Retinal pigment epithelial cell (primary cell): ENCODE measurements at regions not wholly inside any gene's neighbourhood (a gene's known extent, or its start where the extent isn't known, plus 50 kb on each side); places are given as distances from the start of the nearest gene placed in this dataset.

Experiments
- DNase-seq: peaks from one replicate; pipeline ENCODE4 v3.0.0-alpha.2; 2010; ENCODE audit warnings: low read depth
- H3K4me3 ChIP-seq: 2 replicates; pipeline ENCODE4 v1.5.1; 2011; ENCODE audit warnings: mild to moderate bottlenecking, low read length, control low read depth, moderate library complexity
- CTCF ChIP-seq: conservative IDR thresholded peaks from 2 replicates; pipeline ENCODE4 v1.5.1; 2011; ENCODE audit warnings: low read depth, low read length, control low read depth, inconsistent platforms

DNA sequence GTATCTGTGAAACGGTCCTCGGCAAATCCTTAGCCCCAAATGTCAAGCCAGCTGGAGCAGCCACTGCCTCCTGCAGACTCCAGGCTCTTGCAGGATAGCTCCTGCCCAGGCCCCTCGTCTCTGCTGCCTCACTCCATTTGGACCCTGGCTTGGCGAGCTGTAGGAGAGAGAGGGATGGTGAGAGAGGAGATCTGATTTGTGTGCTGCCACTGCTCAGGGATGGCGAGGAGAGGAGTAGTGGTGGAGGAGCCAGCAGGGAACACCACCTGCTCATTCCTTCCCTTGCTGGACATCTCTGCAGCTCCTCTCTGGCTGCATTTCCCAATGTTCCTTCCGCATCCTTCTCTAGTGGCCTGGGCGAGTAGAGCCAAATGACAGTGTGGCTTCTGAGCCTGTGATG, 109.1 kb upstream of the NCK2 start:
- DNase-seq: no peak
- TF ChIP-seq CTCF: no peak
- no peak overlapping the region for H3K4me3 ChIP-seq

GRCh38 chr2:105634198-105634597, 110.5 kb upstream of the NCK2 start:
- TF ChIP-seq CTCF: peak; percentile 17

DNA sequence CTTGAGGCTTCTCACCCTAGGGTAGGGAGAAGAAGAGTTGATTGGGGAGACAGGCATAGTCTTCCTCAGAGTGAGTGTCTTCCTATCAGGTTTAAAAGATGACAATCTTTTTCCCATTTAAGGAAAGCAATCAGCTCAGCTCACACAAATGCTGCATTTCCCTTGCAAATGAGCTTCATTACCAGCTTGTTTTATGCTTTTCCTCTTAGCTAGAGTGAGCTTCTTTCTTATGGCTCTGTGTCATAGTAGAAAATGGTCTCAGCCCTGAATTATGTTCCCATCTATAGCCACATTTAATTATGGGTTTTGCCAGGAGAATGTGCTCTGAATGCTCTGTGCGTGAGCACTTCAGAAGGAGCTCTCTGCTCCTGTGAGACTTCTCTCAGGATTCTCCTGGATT, 112.8 kb upstream of the NCK2 start:
- no peak for TF ChIP-seq CTCF
- no peak for DNase-seq
- no peak overlapping the region for H3K4me3 ChIP-seq

More at GRCh38 chr2:105634198-105634597, 110.5 kb upstream of the NCK2 start:
- DNase-seq: no peak
- H3K4me3 ChIP-seq: no peak overlapping the region

- DNase-seq: no peak
- H3K4me3 ChIP-seq: no peak overlapping the region
- TF ChIP-seq CTCF: no peak
Measured at GRCh38 chr2:105631011-105631410, 113.7 kb upstream of the NCK2 start.

- DNase-seq: no peak
- H3K4me3 ChIP-seq: no peak overlapping the region
- TF ChIP-seq CTCF: no peak
Measured at GRCh38 chr2:105629634-105630033, 115.1 kb upstream of the NCK2 start.

DNA sequence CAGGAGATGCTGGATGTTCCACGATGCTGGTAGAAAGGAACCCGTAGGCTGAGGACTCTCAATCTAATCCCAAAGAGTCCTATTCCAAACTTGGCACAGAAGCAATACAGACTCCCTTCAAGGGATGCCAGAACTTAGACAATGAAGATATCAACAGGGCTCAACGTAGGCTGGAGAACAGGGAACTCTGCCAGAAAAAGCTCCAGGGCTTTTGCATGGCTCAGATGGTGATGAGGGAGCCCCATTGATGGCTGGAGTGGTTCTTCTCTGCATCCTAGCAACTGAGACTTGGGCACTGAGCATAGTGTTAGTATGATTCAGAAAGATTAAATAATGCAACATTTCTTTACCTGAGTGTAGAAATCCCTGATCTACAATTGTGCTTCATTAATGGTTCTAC, 117.2 kb upstream of the NCK2 start:
- H3K4me3 ChIP-seq: no peak overlapping the region
- DNase-seq: no peak
- no peak for TF ChIP-seq CTCF

GRCh38 chr2:105626966-105627340, 117.8 kb upstream of the NCK2 start:
- DNase-seq: no peak
- H3K4me3 ChIP-seq: no peak overlapping the region
- TF ChIP-seq CTCF: no peak
